AG09309 (cell line): ENCODE measurements at regions not wholly inside any gene's neighbourhood (a gene's known extent, or its start where the extent isn't known, plus 50 kb on each side); places are given as distances from the start of the nearest gene placed in this dataset.

ENCODE experiments used
- DNase-seq: peaks from one replicate; pipeline ENCODE4 v3.0.0-alpha.2; 2010; ENCODE audit warnings: low read depth
- H3K4me3 ChIP-seq: 2 replicates; pipeline ENCODE4 v1.5.1; 2011; ENCODE audit warnings: mild to moderate bottlenecking, low read depth, low read length, moderate library complexity; ENCODE audit not compliant: control insufficient read depth
- TF ChIP-seq, protein P1 (sequence below): IDR thresholded peaks from 2 replicates; pipeline ENCODE4 v1.5.1; 2011; ENCODE audit warnings: mild to moderate bottlenecking, low read depth, low read length, inconsistent platforms; ENCODE audit not compliant: insufficient read depth, control insufficient read depth; ENCODE audit errors: missing control alignments

- no peak for DNase-seq
- TF ChIP-seq, protein P1, sequence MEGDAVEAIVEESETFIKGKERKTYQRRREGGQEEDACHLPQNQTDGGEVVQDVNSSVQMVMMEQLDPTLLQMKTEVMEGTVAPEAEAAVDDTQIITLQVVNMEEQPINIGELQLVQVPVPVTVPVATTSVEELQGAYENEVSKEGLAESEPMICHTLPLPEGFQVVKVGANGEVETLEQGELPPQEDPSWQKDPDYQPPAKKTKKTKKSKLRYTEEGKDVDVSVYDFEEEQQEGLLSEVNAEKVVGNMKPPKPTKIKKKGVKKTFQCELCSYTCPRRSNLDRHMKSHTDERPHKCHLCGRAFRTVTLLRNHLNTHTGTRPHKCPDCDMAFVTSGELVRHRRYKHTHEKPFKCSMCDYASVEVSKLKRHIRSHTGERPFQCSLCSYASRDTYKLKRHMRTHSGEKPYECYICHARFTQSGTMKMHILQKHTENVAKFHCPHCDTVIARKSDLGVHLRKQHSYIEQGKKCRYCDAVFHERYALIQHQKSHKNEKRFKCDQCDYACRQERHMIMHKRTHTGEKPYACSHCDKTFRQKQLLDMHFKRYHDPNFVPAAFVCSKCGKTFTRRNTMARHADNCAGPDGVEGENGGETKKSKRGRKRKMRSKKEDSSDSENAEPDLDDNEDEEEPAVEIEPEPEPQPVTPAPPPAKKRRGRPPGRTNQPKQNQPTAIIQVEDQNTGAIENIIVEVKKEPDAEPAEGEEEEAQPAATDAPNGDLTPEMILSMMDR: no peak
Observed at GRCh38 chr14:62141139-62141538, 378.9 kb downstream of the SNAPC1 start.

DNA sequence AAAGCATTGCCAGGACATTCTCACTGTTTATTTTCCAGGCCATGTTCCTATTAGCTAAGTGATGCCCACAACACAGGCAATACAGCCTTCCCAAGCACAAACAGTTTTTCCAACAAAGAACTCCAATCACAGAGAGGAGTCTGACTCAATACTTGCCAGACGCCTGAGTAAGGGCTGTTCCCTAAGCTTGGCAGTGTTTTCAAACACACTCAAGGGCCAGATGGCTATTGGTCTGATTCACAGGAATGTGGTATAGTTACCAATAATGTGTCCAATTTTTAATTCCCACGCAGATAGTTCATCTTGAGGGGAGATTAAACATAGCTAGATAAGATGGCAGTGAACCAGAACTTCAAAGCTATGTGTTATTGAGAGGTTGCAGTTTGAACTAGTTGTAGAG, 381.0 kb downstream of the SNAPC1 start:
- DNase-seq: no peak
- TF ChIP-seq, protein P1: no peak
- no peak overlapping the region for H3K4me3 ChIP-seq

More at GRCh38 chr14:62141139-62141538, 378.9 kb downstream of the SNAPC1 start:
- H3K4me3 ChIP-seq: no peak overlapping the region

- DNase-seq: no peak
- TF ChIP-seq, protein P1: no peak
- H3K4me3 ChIP-seq: no peak overlapping the region
Observed at GRCh38 chr14:62144863-62145262, 382.6 kb downstream of the SNAPC1 start.

GRCh38 chr14:62146030-62146429, 383.8 kb downstream of the SNAPC1 start:
- H3K4me3 ChIP-seq: no peak overlapping the region
- TF ChIP-seq, protein P1: no peak
- no peak for DNase-seq

DNA sequence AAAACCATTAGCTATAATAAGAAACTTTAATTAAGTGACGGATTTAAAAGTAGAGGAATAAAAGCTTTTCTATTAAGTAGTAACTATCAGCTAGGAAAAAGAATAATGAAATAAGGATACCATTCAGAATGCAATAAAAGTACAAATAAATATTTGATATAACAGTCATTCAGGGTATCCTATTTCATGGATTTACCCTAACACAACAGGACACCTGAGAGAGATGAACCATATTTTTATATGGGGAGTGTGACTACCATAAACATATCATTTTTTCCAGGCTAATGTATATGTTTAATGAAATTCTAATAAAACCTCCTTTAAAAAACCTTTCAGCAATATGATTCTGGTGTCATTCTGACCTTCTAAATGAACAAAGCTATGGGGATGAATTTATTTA, 393.8 kb downstream of the SNAPC1 start:
- TF ChIP-seq, protein P1: no peak
- no peak overlapping the region for H3K4me3 ChIP-seq
- no peak for DNase-seq

DNA sequence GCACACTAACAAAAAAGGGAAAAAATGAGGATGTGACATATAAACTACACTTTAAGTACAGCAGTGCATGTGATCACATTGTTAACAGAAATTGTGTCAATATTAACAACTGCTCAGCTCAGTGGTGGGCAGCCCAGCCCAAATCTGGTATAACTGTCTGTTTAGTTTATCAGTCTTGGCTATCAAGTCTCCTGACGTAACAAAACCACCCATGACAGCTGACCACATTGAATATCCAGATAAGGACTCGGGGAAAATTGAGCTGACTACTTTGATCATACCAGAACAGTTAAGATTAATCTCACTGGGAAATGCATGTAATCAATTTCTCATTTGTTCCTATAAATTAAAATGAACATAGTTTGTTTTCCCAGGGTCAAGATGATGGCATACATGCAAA, 396.6 kb downstream of the SNAPC1 start:
- DNase-seq: no peak
- no peak overlapping the region for H3K4me3 ChIP-seq
- TF ChIP-seq, protein P1: no peak

- DNase-seq: no peak
- TF ChIP-seq, protein P1: no peak
- H3K4me3 ChIP-seq: no peak overlapping the region
Observed at GRCh38 chr14:62159314-62159713, 397.1 kb downstream of the SNAPC1 start.
